ENCODE measurements at regions not wholly inside any gene's neighbourhood (a gene's known extent, or its start where the extent isn't known, plus 50 kb on each side); places are given as distances from the start of the nearest gene placed in this dataset.

- in situ Hi-C loops (cut with HindIII; ENCODE audit: low sequenced_read_pairs) = loop anchor here (5.0 kb wide), 1 partner anchor 95 kb away; no protein-coding TSS in a partner anchor
Observed at GRCh38 chr2:61722800-61723199, 131.1 kb downstream of the FAM161A start.

- in situ Hi-C loops (cut with HindIII; ENCODE audit: low sequenced_read_pairs) = loop anchor here (5.0 kb wide), 1 partner anchor 95 kb away; no protein-coding TSS in a partner anchor
Observed at GRCh38 chr2:61722318-61722717, 131.5 kb downstream of the FAM161A start.

GRCh38 chr2:61721382-61721781 is 132.5 kb downstream of the FAM161A start:
- in situ Hi-C loops (cut with HindIII; ENCODE audit: low sequenced_read_pairs) = loop anchor here (5.0 kb wide), 1 partner anchor 96 kb away; no protein-coding TSS in a partner anchor

GRCh38 chr2:61720911-61721310 is 132.9 kb downstream of the FAM161A start:
- in situ Hi-C loops (cut with HindIII; ENCODE audit: low sequenced_read_pairs) = loop anchor here (5.0 kb wide), 1 partner anchor 96 kb away; no protein-coding TSS in a partner anchor

GRCh38 chr2:61718965-61719364 is 134.9 kb downstream of the FAM161A start:
- in situ Hi-C loops (cut with HindIII; ENCODE audit: low sequenced_read_pairs) = no loop called here

- in situ Hi-C loops (cut with HindIII; ENCODE audit: low sequenced_read_pairs) = no loop called here
Observed at GRCh38 chr2:61715506-61715905, 138.4 kb downstream of the FAM161A start.

GRCh38 chr2:61714210-61714609 is 139.7 kb downstream of the FAM161A start:
- in situ Hi-C loops (cut with HindIII; ENCODE audit: low sequenced_read_pairs) = no loop called here

- in situ Hi-C loops (cut with HindIII; ENCODE audit: low sequenced_read_pairs) = no loop called here
Observed at GRCh38 chr2:61713457-61713856, 140.4 kb downstream of the FAM161A start.

- in situ Hi-C loops (cut with HindIII; ENCODE audit: low sequenced_read_pairs) = no loop called here
Observed at GRCh38 chr2:61712060-61712459, 141.8 kb downstream of the FAM161A start.

- in situ Hi-C loops (cut with HindIII; ENCODE audit: low sequenced_read_pairs) = no loop called here
Observed at GRCh38 chr2:61710711-61711110, 143.1 kb downstream of the FAM161A start.

- in situ Hi-C loops (cut with HindIII; ENCODE audit: low sequenced_read_pairs) = no loop called here
Observed at GRCh38 chr2:61707984-61708852, 145.6 kb downstream of the FAM161A start.

- in situ Hi-C loops (cut with HindIII; ENCODE audit: low sequenced_read_pairs) = no loop called here
Observed at GRCh38 chr2:61705625-61706024, 148.2 kb downstream of the FAM161A start.

GRCh38 chr2:61704364-61704763 is 149.5 kb downstream of the FAM161A start:
- in situ Hi-C loops (cut with HindIII; ENCODE audit: low sequenced_read_pairs) = no loop called here

- in situ Hi-C loops (cut with HindIII; ENCODE audit: low sequenced_read_pairs) = no loop called here
Observed at GRCh38 chr2:61702088-61702467, 151.8 kb downstream of the FAM161A start.

- in situ Hi-C loops (cut with HindIII; ENCODE audit: low sequenced_read_pairs) = no loop called here
Observed at GRCh38 chr2:61700464-61700863, 153.4 kb downstream of the FAM161A start.

GRCh38 chr2:61694312-61695274 is 156.4 kb upstream of the XPO1 start:
- in situ Hi-C loops (cut with HindIII; ENCODE audit: low sequenced_read_pairs) = no loop called here

- in situ Hi-C loops (cut with HindIII; ENCODE audit: low sequenced_read_pairs) = no loop called here
Observed at GRCh38 chr2:61693744-61694143, 155.6 kb upstream of the XPO1 start.

GRCh38 chr2:61690078-61690596 is 152.0 kb upstream of the XPO1 start:
- in situ Hi-C loops (cut with HindIII; ENCODE audit: low sequenced_read_pairs) = no loop called here

GRCh38 chr2:61689568-61689967 is 151.4 kb upstream of the XPO1 start:
- in situ Hi-C loops (cut with HindIII; ENCODE audit: low sequenced_read_pairs) = no loop called here

- in situ Hi-C loops (cut with HindIII; ENCODE audit: low sequenced_read_pairs) = no loop called here
Observed at GRCh38 chr2:61688369-61689334, 150.5 kb upstream of the XPO1 start.
